ENCODE measurements at regions not wholly inside any gene's neighbourhood (a gene's known extent, or its start where the extent isn't known, plus 50 kb on each side); places are given as distances from the start of the nearest gene placed in this dataset.

GRCh38 chr5:145117285-145117684 is 717.9 kb downstream of the PRELID2 start:
- no peaks in the 10 kb centered on the region for H3K27me3 ChIP-seq (ENCODE audit: low read depth, low read length)
- TF ChIP-seq EZH2phosphoT487 (IDR thresholded peaks at IDR 0.05; ENCODE audit: low read depth): no peak
- TF ChIP-seq CTCF (IDR thresholded peaks at IDR 0.05; ENCODE audit: low read depth, low read length): no peak

DNA sequence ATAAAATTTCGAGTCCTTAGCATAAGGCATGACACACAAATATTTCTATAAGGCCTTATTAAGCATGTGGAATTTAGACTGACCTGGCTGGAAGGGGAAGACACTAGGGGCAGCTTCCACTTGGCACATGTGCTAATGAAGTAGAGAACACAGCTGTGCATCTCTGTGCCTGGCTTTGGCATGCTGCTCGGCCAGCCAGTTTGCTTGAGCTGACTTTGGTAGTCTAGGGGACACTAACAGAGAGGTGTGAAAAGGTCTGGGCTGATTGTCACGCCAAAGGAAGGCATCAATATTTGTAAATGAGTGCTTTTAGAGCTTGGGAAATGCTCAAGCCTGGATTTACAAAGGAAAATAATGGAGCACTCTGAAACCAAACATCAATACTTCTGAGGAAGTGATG is 723.7 kb downstream of the PRELID2 start:
- H3K9me3 ChIP-seq (ENCODE audit: insufficient read depth, low read length): no peaks in the 10 kb centered on the region
- no peaks in the 10 kb centered on the region for H4K20me1 ChIP-seq (ENCODE audit: insufficient read depth, low read length)
- no peaks in the 10 kb centered on the region for H3K36me3 ChIP-seq (replicated peaks; ENCODE audit: low read depth, low read length)
- H3K4me1 ChIP-seq (ENCODE audit: low read length): no peaks in the 10 kb centered on the region
- no peaks in the 10 kb centered on the region for H3K27me3 ChIP-seq (ENCODE audit: low read depth, low read length)
- no peaks in the 10 kb centered on the region for H3K79me2 ChIP-seq (ENCODE audit: low read length)
- no peak overlapping the region for H3K9ac ChIP-seq (ENCODE audit: low read length)
- no peak overlapping the region for H2AFZ ChIP-seq (ENCODE audit: low read depth, low read length)
- no peak overlapping the region for H3K4me2 ChIP-seq (ENCODE audit: low read length)
- H3K4me3 ChIP-seq (ENCODE audit: low read length): no peak overlapping the region
- no peak for TF ChIP-seq CTCF (IDR thresholded peaks at IDR 0.05; ENCODE audit: low read depth, low read length)
- TF ChIP-seq EZH2phosphoT487 (IDR thresholded peaks at IDR 0.05; ENCODE audit: low read depth): no peak
- H3K27ac ChIP-seq (ENCODE audit: low read length): no peak overlapping the region

More at GRCh38 chr5:145117285-145117684, 717.9 kb downstream of the PRELID2 start:
- H2AFZ ChIP-seq (ENCODE audit: low read depth, low read length): no peak overlapping the region
- no peaks in the 10 kb centered on the region for H3K4me1 ChIP-seq (ENCODE audit: low read length)
- H3K27ac ChIP-seq (ENCODE audit: low read length): no peak overlapping the region
- H4K20me1 ChIP-seq (ENCODE audit: insufficient read depth, low read length): no peaks in the 10 kb centered on the region
- no peaks in the 10 kb centered on the region for H3K36me3 ChIP-seq (replicated peaks; ENCODE audit: low read depth, low read length)
- no peaks in the 10 kb centered on the region for H3K79me2 ChIP-seq (ENCODE audit: low read length)
- H3K4me3 ChIP-seq (ENCODE audit: low read length): no peak overlapping the region
- H3K9me3 ChIP-seq (ENCODE audit: insufficient read depth, low read length): no peaks in the 10 kb centered on the region
- H3K9ac ChIP-seq (ENCODE audit: low read length): no peak overlapping the region
- no peak overlapping the region for H3K4me2 ChIP-seq (ENCODE audit: low read length)

- Histone ChIP-seq H3K4me1 (ENCODE audit: low read length) (no peaks in the 10 kb centered on the region), H3K9me3 (ENCODE audit: insufficient read depth, low read length) (no peaks in the 10 kb centered on the region), H3K9ac (ENCODE audit: low read length) (no peak overlapping the region), H3K4me3 (ENCODE audit: low read length) (no peak overlapping the region), H3K79me2 (ENCODE audit: low read length) (no peaks in the 10 kb centered on the region), H4K20me1 (ENCODE audit: insufficient read depth, low read length) (no peaks in the 10 kb centered on the region), H3K27ac (ENCODE audit: low read length) (no peak overlapping the region), H3K27me3 (ENCODE audit: low read depth, low read length) (no peaks in the 10 kb centered on the region), H3K4me2 (ENCODE audit: low read length) (no peak overlapping the region), H3K36me3 (replicated peaks; ENCODE audit: low read depth, low read length) (no peaks in the 10 kb centered on the region), H2AFZ (ENCODE audit: low read depth, low read length) (no peak overlapping the region)
- TF ChIP-seq EZH2phosphoT487 (IDR thresholded peaks at IDR 0.05; ENCODE audit: low read depth) (no peak), CTCF (IDR thresholded peaks at IDR 0.05; ENCODE audit: low read depth, low read length) (no peak)
Observed at GRCh38 chr5:145110834-145111233, 724.3 kb downstream of the PRELID2 start.

GRCh38 chr5:145110181-145110580 is 725.0 kb downstream of the PRELID2 start:
- Histone ChIP-seq H3K79me2 (ENCODE audit: low read length) (no peaks in the 10 kb centered on the region), H3K4me2 (ENCODE audit: low read length) (no peak overlapping the region), H3K9me3 (ENCODE audit: insufficient read depth, low read length) (no peaks in the 10 kb centered on the region), H3K9ac (ENCODE audit: low read length) (no peak overlapping the region), H3K36me3 (replicated peaks; ENCODE audit: low read depth, low read length) (no peaks in the 10 kb centered on the region), H3K27me3 (ENCODE audit: low read depth, low read length) (no peaks in the 10 kb centered on the region), H3K27ac (ENCODE audit: low read length) (no peak overlapping the region), H3K4me3 (ENCODE audit: low read length) (no peak overlapping the region), H4K20me1 (ENCODE audit: insufficient read depth, low read length) (no peaks in the 10 kb centered on the region), H3K4me1 (ENCODE audit: low read length) (no peaks in the 10 kb centered on the region), H2AFZ (ENCODE audit: low read depth, low read length) (no peak overlapping the region)
- TF ChIP-seq CTCF (IDR thresholded peaks at IDR 0.05; ENCODE audit: low read depth, low read length) (no peak), EZH2phosphoT487 (IDR thresholded peaks at IDR 0.05; ENCODE audit: low read depth) (no peak)
